Spleen (tissue), 11 donors: ENCODE measurements at regions not wholly inside any gene's neighbourhood (a gene's known extent, or its start where the extent isn't known, plus 50 kb on each side); places are given as distances from the start of the nearest gene placed in this dataset.

Source experiments
- DNase-seq: peaks from one replicate; pipeline ENCODE4 v3.0.0-alpha.2; 2020
- H3K27ac ChIP-seq, 8 donors: fragments of 200-600 bp; sonication (generic) in 7 of 8; 1 replicate in 4 of 8; 2 replicates in 4 of 8; pipeline versions ENCODE4 v1.5.0 to v1.8.0; 2016 to 2021; ENCODE audit warnings: inconsistent platforms in 4 of 8, mild to moderate bottlenecking in 4 of 8, moderate library complexity in 1 of 8
- H3K27me3 ChIP-seq, 7 donors: fragments of 200-600 bp; sonication (generic) in 6 of 7; replicated peaks in 1 of 7; 1 replicate in 4 of 7; 2 replicates in 3 of 7; pipeline versions ENCODE4 v1.5.0 to v1.8.0; 2016 to 2021; ENCODE audit warnings: inconsistent platforms in 3 of 7, mild to moderate bottlenecking in 1 of 7
- H3K36me3 ChIP-seq, 6 donors: fragments of 200-600 bp; sonication (generic) in 5 of 6; 1 replicate in 4 of 6; 2 replicates in 2 of 6; pipeline versions ENCODE4 v1.5.0 to v1.8.0; 2016 to 2021; ENCODE audit warnings: inconsistent platforms in 2 of 6
- H3K4me1 ChIP-seq, 6 donors: fragments of 200-600 bp; sonication (generic) in 5 of 6; 1 replicate in 3 of 6; 2 replicates in 3 of 6; pipeline versions ENCODE4 v1.5.0 to v1.8.0; 2016 to 2021; ENCODE audit warnings: inconsistent platforms in 3 of 6
- H3K4me3 ChIP-seq, 8 donors: fragments of 200-600 bp; sonication (generic) in 7 of 8; 1 replicate in 4 of 8; 2 replicates in 4 of 8; pipeline versions ENCODE4 v1.5.0 to v1.8.0; 2016 to 2021; ENCODE audit warnings: inconsistent platforms in 4 of 8, mild to moderate bottlenecking in 4 of 8, moderate library complexity in 2 of 8
- H3K9me3 ChIP-seq, 8 donors: fragments of 200-600 bp; sonication (generic) in 7 of 8; 1 replicate in 4 of 8; 2 replicates in 4 of 8; pipeline versions ENCODE4 v1.5.0 to v1.8.0; 2016 to 2021; ENCODE audit warnings: inconsistent platforms in 4 of 8
- POLR2A ChIP-seq, 3 donors: fragments of 450-650 bp; IDR thresholded peaks; one replicate each; pipeline ENCODE4 v1.5.1; 2017; ENCODE audit warnings: antibody characterized with exemption in 3 of 3, mild to moderate bottlenecking in 1 of 3
- POLR2AphosphoS5 ChIP-seq, 3 donors: sonication (generic); formaldehyde crosslinking; IDR thresholded peaks; one replicate each; pipeline ENCODE4 v1.5.1; 2017; ENCODE audit warnings: antibody characterized with exemption in 3 of 3
- WGBS, 5 donors: extraction: QIAGEN DNeasy Blood & Tissue Kit in 3 of 5; methylation state at CpG; one replicate each; pipeline versions ENCODE4 v1.1.5 to v1.1.7; 2013 to 2018; 5-methylcytosine and 5-hydroxymethylcytosine counted together
- intact Hi-C: fragments of 100-400 bp; cut with DNase I; formaldehyde crosslinking; loops from one replicate; pipeline ENCODE4 v1.15.0; 2023; ENCODE audit warnings: low total_unique reads
- TF ChIP-seq, protein P1 (sequence below), 11 experiments: fragments of 200-600 bp in 7 of 11; fragments of 450-650 bp in 4 of 11; sonication (generic) in 4 of 11; IDR thresholded peaks in 8 of 11; conservative IDR thresholded peaks in 3 of 11; 1 replicate in 7 of 11; 2 replicates in 4 of 11; pipeline versions ENCODE4 v1.4.0 to v1.8.0; 2016 to 2021; ENCODE audit warnings: antibody characterized with exemption in 11 of 11, inconsistent platforms in 4 of 11, mild to moderate bottlenecking in 1 of 11
- donor health status: healthy with polysubstance abuse.
- donor health status: DM: no; HTN: no; CAD: no; lungs with moderate emphysema.
- donor health status: DM: no; HTN: no; CAD: no.
- donor health status: Bipolar disorder and iron deficiency.
- donor health status: healthy.
- donor health status: DM: no; HTN: no; CAD: no.
- donor health status: DM: yes; HTN: yes; CAD: no.

- TF ChIP-seq, protein P1, sequence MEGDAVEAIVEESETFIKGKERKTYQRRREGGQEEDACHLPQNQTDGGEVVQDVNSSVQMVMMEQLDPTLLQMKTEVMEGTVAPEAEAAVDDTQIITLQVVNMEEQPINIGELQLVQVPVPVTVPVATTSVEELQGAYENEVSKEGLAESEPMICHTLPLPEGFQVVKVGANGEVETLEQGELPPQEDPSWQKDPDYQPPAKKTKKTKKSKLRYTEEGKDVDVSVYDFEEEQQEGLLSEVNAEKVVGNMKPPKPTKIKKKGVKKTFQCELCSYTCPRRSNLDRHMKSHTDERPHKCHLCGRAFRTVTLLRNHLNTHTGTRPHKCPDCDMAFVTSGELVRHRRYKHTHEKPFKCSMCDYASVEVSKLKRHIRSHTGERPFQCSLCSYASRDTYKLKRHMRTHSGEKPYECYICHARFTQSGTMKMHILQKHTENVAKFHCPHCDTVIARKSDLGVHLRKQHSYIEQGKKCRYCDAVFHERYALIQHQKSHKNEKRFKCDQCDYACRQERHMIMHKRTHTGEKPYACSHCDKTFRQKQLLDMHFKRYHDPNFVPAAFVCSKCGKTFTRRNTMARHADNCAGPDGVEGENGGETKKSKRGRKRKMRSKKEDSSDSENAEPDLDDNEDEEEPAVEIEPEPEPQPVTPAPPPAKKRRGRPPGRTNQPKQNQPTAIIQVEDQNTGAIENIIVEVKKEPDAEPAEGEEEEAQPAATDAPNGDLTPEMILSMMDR (IDR thresholded peaks at IDR 0.05 in 8 of 11, conservative IDR thresholded peaks at IDR 0.05 in 3 of 11), result no peak
- TF ChIP-seq POLR2A (IDR thresholded peaks at IDR 0.05), result no peak
- TF ChIP-seq POLR2AphosphoS5 (IDR thresholded peaks at IDR 0.05), result no peak
- Histone ChIP-seq H3K4me3 (no peak overlapping the region), H3K27ac (no peak overlapping the region), H3K36me3 (no peaks in the 10 kb centered on the region), H3K27me3 (no peaks in the 10 kb centered on the region), H3K9me3 (no peaks in the 10 kb centered on the region), H3K4me1 (peaks cover 0 to 13% (median 8%) of the 10 kb centered on the region in 6 donors)
- no peak for DNase-seq
- intact Hi-C loops, result no loop called here
- WGBS, 5 donors, result 75 to 86% (median 83%) methylated on average over 3 of the region's 3 CpGs
Observed at GRCh38 chr12:31207799-31208465, 118.0 kb downstream of the SINHCAF start.

- H3K27ac ChIP-seq, result no peak overlapping the region
- peaks cover 0 to 6% (median 3%) of the 10 kb centered on the region in 6 donors for H3K4me1 ChIP-seq
- WGBS, 5 donors, result 79 to 90% (median 84%) methylated on average over 3 of the region's 3 CpGs
- no peaks in the 10 kb centered on the region for H3K27me3 ChIP-seq
- DNase-seq, result no peak
- no peaks in the 10 kb centered on the region for H3K36me3 ChIP-seq
- no peaks in the 10 kb centered on the region for H3K9me3 ChIP-seq
- no peak overlapping the region for H3K4me3 ChIP-seq
- TF ChIP-seq, protein P1 (IDR thresholded peaks at IDR 0.05 in 8 of 11, conservative IDR thresholded peaks at IDR 0.05 in 3 of 11), result no peak
- TF ChIP-seq POLR2A (IDR thresholded peaks at IDR 0.05), result no peak
- TF ChIP-seq POLR2AphosphoS5 (IDR thresholded peaks at IDR 0.05), result no peak
- intact Hi-C loops, result no loop called here
Observed at GRCh38 chr12:31210104-31210503, 115.8 kb downstream of the SINHCAF start.

- intact Hi-C loops, result no loop called here
- DNase-seq, result no peak
- Histone ChIP-seq H3K27me3 (peaks cover 0 to 4% (median 0%) of the 10 kb centered on the region in 7 donors), H3K9me3 (no peaks in the 10 kb centered on the region), H3K4me1 (peaks cover 0 to 2% (median 0%) of the 10 kb centered on the region in 6 donors), H3K4me3 (no peak overlapping the region), H3K36me3 (no peaks in the 10 kb centered on the region), H3K27ac (no peak overlapping the region)
- WGBS, 5 donors, result 88 to 100% (median 93%) methylated on average over 1 of the region's 1 CpG
- no peak for TF ChIP-seq POLR2A (IDR thresholded peaks at IDR 0.05)
- TF ChIP-seq, protein P1 (IDR thresholded peaks at IDR 0.05 in 8 of 11, conservative IDR thresholded peaks at IDR 0.05 in 3 of 11), result no peak
- TF ChIP-seq POLR2AphosphoS5 (IDR thresholded peaks at IDR 0.05), result no peak
Observed at GRCh38 chr12:31210541-31210940, 115.4 kb downstream of the SINHCAF start.

GRCh38 chr12:31214626-31215517 is 111.1 kb downstream of the SINHCAF start:
- TF ChIP-seq POLR2A (IDR thresholded peaks at IDR 0.05) (no peak), POLR2AphosphoS5 (IDR thresholded peaks at IDR 0.05) (no peak)
- TF ChIP-seq, protein P1 (IDR thresholded peaks at IDR 0.05 in 8 of 11, conservative IDR thresholded peaks at IDR 0.05 in 3 of 11), result no peak
- no peaks in the 10 kb centered on the region for H3K36me3 ChIP-seq
- H3K9me3 ChIP-seq, result no peaks in the 10 kb centered on the region
- no peaks in the 10 kb centered on the region for H3K4me1 ChIP-seq
- no peak overlapping the region for H3K27ac ChIP-seq
- intact Hi-C loops, result no loop called here
- no peak for DNase-seq
- peaks cover 0 to 32% (median 0%) of the 10 kb centered on the region in 7 donors for H3K27me3 ChIP-seq
- H3K4me3 ChIP-seq, result no peak overlapping the region
- WGBS, 5 donors, result 84 to 95% (median 94%) methylated on average over 7 of the region's 7 CpGs
